ENCODE measurements at regions not wholly inside any gene's neighbourhood (a gene's known extent, or its start where the extent isn't known, plus 50 kb on each side); places are given as distances from the start of the nearest gene placed in this dataset.

DNA sequence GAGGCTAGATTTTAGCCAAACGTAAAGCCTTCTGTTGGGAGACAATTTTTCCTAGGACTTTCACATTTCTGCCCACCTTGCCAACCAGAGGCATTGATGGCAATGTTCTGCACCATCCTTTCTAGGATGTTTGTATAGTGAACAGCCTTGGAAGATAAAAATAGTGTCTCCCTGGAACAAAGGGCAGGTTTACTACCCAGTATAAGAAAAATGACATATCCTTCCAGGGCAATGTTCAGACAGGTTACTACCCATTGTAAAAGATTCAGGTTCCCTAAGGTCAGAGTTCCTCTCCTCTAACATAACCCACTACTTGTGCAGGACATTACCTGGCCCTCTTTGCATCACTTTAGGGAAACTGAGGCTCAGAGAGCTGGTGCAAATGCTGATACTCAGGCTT, 248.2 kb upstream of the VEPH1 start:
- no peak for TF ChIP-seq RARB (CRISPR knock-in tag; IDR thresholded peaks at IDR 0.05)
- TF ChIP-seq ZFP30 (CRISPR knock-in tag; IDR thresholded peaks at IDR 0.05): no peak
- no peak for TF ChIP-seq ZC3H10 (CRISPR knock-in tag; IDR thresholded peaks at IDR 0.05)
- no peak for TF ChIP-seq ARNTL (CRISPR knock-in tag; IDR thresholded peaks at IDR 0.05; ENCODE audit: borderline replicate concordance, low read depth)
- no peak for TF ChIP-seq PPARA (CRISPR knock-in tag; IDR thresholded peaks at IDR 0.05; ENCODE audit: borderline replicate concordance)
- TF ChIP-seq, protein P1, sequence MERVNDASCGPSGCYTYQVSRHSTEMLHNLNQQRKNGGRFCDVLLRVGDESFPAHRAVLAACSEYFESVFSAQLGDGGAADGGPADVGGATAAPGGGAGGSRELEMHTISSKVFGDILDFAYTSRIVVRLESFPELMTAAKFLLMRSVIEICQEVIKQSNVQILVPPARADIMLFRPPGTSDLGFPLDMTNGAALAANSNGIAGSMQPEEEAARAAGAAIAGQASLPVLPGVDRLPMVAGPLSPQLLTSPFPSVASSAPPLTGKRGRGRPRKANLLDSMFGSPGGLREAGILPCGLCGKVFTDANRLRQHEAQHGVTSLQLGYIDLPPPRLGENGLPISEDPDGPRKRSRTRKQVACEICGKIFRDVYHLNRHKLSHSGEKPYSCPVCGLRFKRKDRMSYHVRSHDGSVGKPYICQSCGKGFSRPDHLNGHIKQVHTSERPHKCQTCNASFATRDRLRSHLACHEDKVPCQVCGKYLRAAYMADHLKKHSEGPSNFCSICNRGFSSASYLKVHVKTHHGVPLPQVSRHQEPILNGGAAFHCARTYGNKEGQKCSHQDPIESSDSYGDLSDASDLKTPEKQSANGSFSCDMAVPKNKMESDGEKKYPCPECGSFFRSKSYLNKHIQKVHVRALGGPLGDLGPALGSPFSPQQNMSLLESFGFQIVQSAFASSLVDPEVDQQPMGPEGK (CRISPR knock-in tag; IDR thresholded peaks at IDR 0.05; ENCODE audit: borderline replicate concordance): no peak
- TF ChIP-seq GLIS3 (CRISPR knock-in tag; IDR thresholded peaks at IDR 0.05): no peak
- TF ChIP-seq, protein P2, sequence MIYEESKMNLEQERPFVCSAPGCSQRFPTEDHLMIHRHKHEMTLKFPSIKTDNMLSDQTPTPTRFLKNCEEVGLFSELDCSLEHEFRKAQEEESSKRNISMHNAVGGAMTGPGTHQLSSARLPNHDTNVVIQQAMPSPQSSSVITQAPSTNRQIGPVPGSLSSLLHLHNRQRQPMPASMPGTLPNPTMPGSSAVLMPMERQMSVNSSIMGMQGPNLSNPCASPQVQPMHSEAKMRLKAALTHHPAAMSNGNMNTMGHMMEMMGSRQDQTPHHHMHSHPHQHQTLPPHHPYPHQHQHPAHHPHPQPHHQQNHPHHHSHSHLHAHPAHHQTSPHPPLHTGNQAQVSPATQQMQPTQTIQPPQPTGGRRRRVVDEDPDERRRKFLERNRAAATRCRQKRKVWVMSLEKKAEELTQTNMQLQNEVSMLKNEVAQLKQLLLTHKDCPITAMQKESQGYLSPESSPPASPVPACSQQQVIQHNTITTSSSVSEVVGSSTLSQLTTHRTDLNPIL (CRISPR knock-in tag; IDR thresholded peaks at IDR 0.05; ENCODE audit: low read depth): no peak
- TF ChIP-seq ISL1 (CRISPR knock-in tag; IDR thresholded peaks at IDR 0.05): no peak
- TF ChIP-seq ZFP3 (CRISPR knock-in tag; IDR thresholded peaks at IDR 0.05): no peak
- TF ChIP-seq ZNF70 (CRISPR knock-in tag; IDR thresholded peaks at IDR 0.05): no peak
- no peak for TF ChIP-seq ZNF8 (CRISPR knock-in tag; IDR thresholded peaks at IDR 0.05)
